ENCODE measurements at regions not wholly inside any gene's neighbourhood (a gene's known extent, or its start where the extent isn't known, plus 50 kb on each side); places are given as distances from the start of the nearest gene placed in this dataset.
"Not testable (repeated sequence)": the region's sequence is repeated elsewhere in the genome, so short reads cannot be mapped to it uniquely, and the experiment has no call there.

DNA sequence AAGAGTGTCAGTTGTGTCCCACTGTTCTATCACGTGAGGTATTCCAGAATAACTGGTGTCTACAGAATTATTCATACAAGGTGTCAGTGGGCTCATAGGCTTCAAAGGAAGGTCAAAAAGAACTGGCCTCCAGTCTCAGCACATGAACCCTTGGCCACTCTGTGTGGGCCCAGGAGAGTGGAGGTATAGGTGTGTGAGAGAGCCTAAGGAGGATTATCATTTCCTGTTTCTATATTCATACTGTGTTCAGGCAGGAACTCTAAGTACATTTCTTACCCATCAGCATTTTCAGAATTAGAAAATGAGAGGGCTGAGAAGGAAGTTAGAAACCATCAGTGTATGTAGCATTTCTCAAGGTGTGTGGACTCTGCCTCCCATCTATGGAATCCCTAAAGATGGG lies 87.0 kb downstream of the BTG1 start:
- Histone ChIP-seq H3K27me3 (ENCODE audit: control insufficient read depth in 3 of 3, insufficient read depth in 3 of 3, low read length in 2 of 3) (no peaks in the 10 kb centered on the region), H3K36me3 (ENCODE audit: control insufficient read depth in 4 of 4, insufficient read depth in 4 of 4, low read length in 4 of 4) (no peaks in the 10 kb centered on the region), H3K4me3 (no peak overlapping the region), H3K4me1 (ENCODE audit: control insufficient read depth in 5 of 5, insufficient read depth in 5 of 5, low read length in 5 of 5) (peaks cover 0 to 14% (median 5%) of the 10 kb centered on the region in 5 donors), H3K9ac (ENCODE audit: insufficient read depth in 1 of 2, low read length in 2 of 2) (no peak overlapping the region), H3K9me3 (ENCODE audit: control insufficient read depth in 4 of 4, insufficient read depth in 3 of 4, low read length in 3 of 4) (no peaks in the 10 kb centered on the region), H3K27ac (ENCODE audit: low read depth in 1 of 2, low read length in 1 of 2) (no peak overlapping the region)
- ATAC-seq (ENCODE audit: insufficient read depth, low FRiP score) (no peak), DNase-seq (no peak)
- 93 to 100% methylated on average over 1 of the region's 1 CpG for WGBS, 2 donors
- TF ChIP-seq, protein P1, sequence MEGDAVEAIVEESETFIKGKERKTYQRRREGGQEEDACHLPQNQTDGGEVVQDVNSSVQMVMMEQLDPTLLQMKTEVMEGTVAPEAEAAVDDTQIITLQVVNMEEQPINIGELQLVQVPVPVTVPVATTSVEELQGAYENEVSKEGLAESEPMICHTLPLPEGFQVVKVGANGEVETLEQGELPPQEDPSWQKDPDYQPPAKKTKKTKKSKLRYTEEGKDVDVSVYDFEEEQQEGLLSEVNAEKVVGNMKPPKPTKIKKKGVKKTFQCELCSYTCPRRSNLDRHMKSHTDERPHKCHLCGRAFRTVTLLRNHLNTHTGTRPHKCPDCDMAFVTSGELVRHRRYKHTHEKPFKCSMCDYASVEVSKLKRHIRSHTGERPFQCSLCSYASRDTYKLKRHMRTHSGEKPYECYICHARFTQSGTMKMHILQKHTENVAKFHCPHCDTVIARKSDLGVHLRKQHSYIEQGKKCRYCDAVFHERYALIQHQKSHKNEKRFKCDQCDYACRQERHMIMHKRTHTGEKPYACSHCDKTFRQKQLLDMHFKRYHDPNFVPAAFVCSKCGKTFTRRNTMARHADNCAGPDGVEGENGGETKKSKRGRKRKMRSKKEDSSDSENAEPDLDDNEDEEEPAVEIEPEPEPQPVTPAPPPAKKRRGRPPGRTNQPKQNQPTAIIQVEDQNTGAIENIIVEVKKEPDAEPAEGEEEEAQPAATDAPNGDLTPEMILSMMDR (IDR thresholded peaks at IDR 0.05; ENCODE audit: control extremely low read depth, extremely low read depth) = no peak

DNA sequence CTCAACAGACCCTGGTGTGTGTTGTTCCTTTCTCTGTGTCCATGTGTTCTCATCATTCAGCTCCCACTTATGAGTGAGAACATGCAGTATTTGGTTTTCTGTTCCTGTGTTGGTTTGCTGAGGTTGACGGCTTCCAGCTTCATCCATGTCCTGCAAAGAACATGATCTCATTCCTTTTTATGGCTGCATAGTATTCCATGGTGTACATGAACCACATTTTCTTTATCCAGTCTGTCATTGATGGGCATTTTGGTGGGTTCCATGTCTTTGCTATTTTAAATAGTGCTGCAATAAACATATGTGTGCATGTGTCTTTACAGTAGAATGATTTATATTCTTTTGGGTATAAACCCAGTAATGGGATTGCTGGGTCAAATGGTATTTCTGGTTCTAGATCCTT lies 88.9 kb downstream of the BTG1 start:
- H3K27ac ChIP-seq (ENCODE audit: low read depth in 1 of 2, low read length in 1 of 2); DNase-seq; H3K4me3 ChIP-seq; H3K9ac ChIP-seq (ENCODE audit: insufficient read depth in 1 of 2, low read length in 2 of 2); H3K27me3 ChIP-seq (ENCODE audit: control insufficient read depth in 3 of 3, insufficient read depth in 3 of 3, low read length in 2 of 3); H3K36me3 ChIP-seq (ENCODE audit: control insufficient read depth in 4 of 4, insufficient read depth in 4 of 4, low read length in 4 of 4); ATAC-seq (ENCODE audit: insufficient read depth, low FRiP score); H3K4me1 ChIP-seq (ENCODE audit: control insufficient read depth in 5 of 5, insufficient read depth in 5 of 5, low read length in 5 of 5); H3K9me3 ChIP-seq (ENCODE audit: control insufficient read depth in 4 of 4, insufficient read depth in 3 of 4, low read length in 3 of 4): not testable (repeated sequence)
- WGBS, 2 donors = 92 to 97% methylated on average over 1 of the region's 1 CpG

DNA sequence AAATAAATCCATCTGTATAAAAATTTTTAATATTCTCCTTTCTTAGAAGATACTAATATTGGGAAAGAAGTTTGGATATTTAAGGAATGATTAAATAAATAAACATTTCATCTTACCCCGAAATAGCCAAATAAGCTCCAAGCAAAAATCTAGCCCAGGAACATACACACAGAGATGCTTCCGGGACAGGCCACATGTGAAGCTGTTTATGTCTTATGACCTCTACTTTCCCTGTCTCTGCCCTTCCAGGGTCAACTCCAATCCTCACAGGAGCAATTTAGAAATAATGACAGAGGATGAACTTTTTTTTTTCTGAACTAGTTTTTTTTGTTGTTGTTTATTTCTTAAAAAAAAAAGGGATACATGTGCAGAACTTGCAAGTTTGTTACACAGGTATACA lies 89.4 kb downstream of the BTG1 start:
- Histone ChIP-seq H3K27ac (ENCODE audit: low read depth in 1 of 2, low read length in 1 of 2) (no peak overlapping the region), H3K9ac (ENCODE audit: insufficient read depth in 1 of 2, low read length in 2 of 2) (no peak overlapping the region), H3K27me3 (ENCODE audit: control insufficient read depth in 3 of 3, insufficient read depth in 3 of 3, low read length in 2 of 3) (no peaks in the 10 kb centered on the region), H3K36me3 (ENCODE audit: control insufficient read depth in 4 of 4, insufficient read depth in 4 of 4, low read length in 4 of 4) (no peaks in the 10 kb centered on the region), H3K4me1 (ENCODE audit: control insufficient read depth in 5 of 5, insufficient read depth in 5 of 5, low read length in 5 of 5) (peaks cover 0 to 2% (median 0%) of the 10 kb centered on the region in 5 donors), H3K9me3 (ENCODE audit: control insufficient read depth in 4 of 4, insufficient read depth in 3 of 4, low read length in 3 of 4) (no peaks in the 10 kb centered on the region), H3K4me3 (no peak overlapping the region)
- TF ChIP-seq, protein P1 (IDR thresholded peaks at IDR 0.05; ENCODE audit: control extremely low read depth, extremely low read depth) = no peak
- 83 to 87% methylated on average over 2 of the region's 2 CpGs for WGBS, 2 donors
- ATAC-seq (ENCODE audit: insufficient read depth, low FRiP score) = no peak
- no peak for DNase-seq

DNA sequence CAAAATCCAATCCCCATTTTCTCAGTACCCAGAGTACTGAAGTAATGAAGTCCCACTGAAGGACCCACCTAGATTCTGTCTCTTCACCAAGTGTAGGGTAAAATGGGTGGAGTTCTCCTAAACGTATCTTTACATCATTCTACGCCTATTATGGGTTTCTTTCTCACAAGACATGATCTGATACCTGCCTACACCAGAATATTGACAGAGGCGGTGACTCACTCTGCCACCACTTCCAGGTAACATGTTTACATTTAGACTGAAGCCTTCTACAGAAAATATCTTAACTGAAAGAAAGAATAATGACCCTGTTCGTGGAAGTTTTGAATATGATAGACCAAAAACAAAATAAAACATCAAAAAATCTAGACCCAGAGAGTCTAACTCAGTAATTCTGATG lies 89.8 kb downstream of the BTG1 start:
- Histone ChIP-seq H3K27me3 (ENCODE audit: control insufficient read depth in 3 of 3, insufficient read depth in 3 of 3, low read length in 2 of 3) (no peaks in the 10 kb centered on the region), H3K9me3 (ENCODE audit: control insufficient read depth in 4 of 4, insufficient read depth in 3 of 4, low read length in 3 of 4) (peaks cover 0 to under 1% (median 0%) of the 10 kb centered on the region in 4 donors), H3K4me1 (ENCODE audit: control insufficient read depth in 5 of 5, insufficient read depth in 5 of 5, low read length in 5 of 5) (peaks cover 0 to 2% (median 0%) of the 10 kb centered on the region in 5 donors), H3K36me3 (ENCODE audit: control insufficient read depth in 4 of 4, insufficient read depth in 4 of 4, low read length in 4 of 4) (no peaks in the 10 kb centered on the region), H3K9ac (ENCODE audit: insufficient read depth in 1 of 2, low read length in 2 of 2) (no peak overlapping the region), H3K27ac (ENCODE audit: low read depth in 1 of 2, low read length in 1 of 2) (no peak overlapping the region), H3K4me3 (no peak overlapping the region)
- ATAC-seq (ENCODE audit: insufficient read depth, low FRiP score) (no peak), DNase-seq (no peak)
- 62 to 85% methylated on average over 4 of the region's 4 CpGs for WGBS, 2 donors
- TF ChIP-seq, protein P1 (IDR thresholded peaks at IDR 0.05; ENCODE audit: control extremely low read depth, extremely low read depth) = no peak
